HEK293T (cell line): ENCODE measurements at regions not wholly inside any gene's neighbourhood (a gene's known extent, or its start where the extent isn't known, plus 50 kb on each side); places are given as distances from the start of the nearest gene placed in this dataset.
"Not testable (repeated sequence)": the region's sequence is repeated elsewhere in the genome, so short reads cannot be mapped to it uniquely, and the experiment has no call there.

Experiments
- CTCF ChIA-PET: fragments of 350-600 bp; formaldehyde crosslinking; extraction: SDS; loops from one replicate; lab custom pipeline; 2021; ENCODE audit warnings: antibody characterized with exemption, inconsistent platforms; lab: Yijun Ruan, JAX
- POLR2A ChIA-PET: fragments of 350-600 bp; formaldehyde crosslinking; extraction: SDS; loops from one replicate; lab custom pipeline; 2020; ENCODE audit warnings: antibody characterized with exemption, inconsistent platforms; lab: Yijun Ruan, JAX
- DNase-seq: peaks from one replicate; pipeline ENCODE4 v3.0.0; 2012; ENCODE audit warnings: mixed read lengths; ENCODE audit errors: extremely low spot score
- ARNT ChIP-seq: fragments of 450-650 bp; IDR thresholded peaks from 2 replicates; pipeline ENCODE4 v1.6.1; 2017; ENCODE audit warnings: mild to moderate bottlenecking
- BHLHE40 ChIP-seq: fragments of 450-650 bp; IDR thresholded peaks from 2 replicates; pipeline ENCODE4 v1.6.1; 2016; ENCODE audit warnings: mild to moderate bottlenecking, moderate library complexity, borderline replicate concordance
- CTBP1 ChIP-seq: fragments of 450-650 bp; IDR thresholded peaks from 2 replicates; pipeline ENCODE4 v1.6.1; 2016; ENCODE audit warnings: borderline replicate concordance
- ELF4 ChIP-seq: fragments of 450-650 bp; IDR thresholded peaks from 2 replicates; pipeline ENCODE4 v1.6.1; 2017; ENCODE audit warnings: antibody characterized with exemption
- FOXA1 ChIP-seq: fragments of 450-650 bp; IDR thresholded peaks from 2 replicates; pipeline ENCODE4 v1.6.1; 2016; ENCODE audit warnings: mild to moderate bottlenecking
- FOXK2 ChIP-seq: fragments of 450-650 bp; IDR thresholded peaks from 2 replicates; pipeline ENCODE4 v1.6.1; 2016; ENCODE audit warnings: mild to moderate bottlenecking
- FOXM1 ChIP-seq: fragments of 450-650 bp; IDR thresholded peaks from 2 replicates; pipeline ENCODE4 v1.6.1; 2017; ENCODE audit warnings: mild to moderate bottlenecking, borderline replicate concordance
- HDGF ChIP-seq: fragments of 450-650 bp; IDR thresholded peaks from 2 replicates; pipeline ENCODE4 v1.6.1; 2017; ENCODE audit warnings: antibody characterized with exemption, borderline replicate concordance
- L3MBTL2 ChIP-seq: fragments of 450-650 bp; conservative IDR thresholded peaks from 2 replicates; pipeline ENCODE4 v1.6.1; 2016; ENCODE audit warnings: mild to moderate bottlenecking
- LEF1 ChIP-seq: fragments of 450-650 bp; IDR thresholded peaks from 2 replicates; pipeline ENCODE4 v1.6.1; 2017; ENCODE audit warnings: mild to moderate bottlenecking, borderline replicate concordance
- NFRKB ChIP-seq: fragments of 450-650 bp; IDR thresholded peaks from 2 replicates; pipeline ENCODE4 v1.6.1; 2016; ENCODE audit warnings: mild to moderate bottlenecking, moderate library complexity
- SP1 ChIP-seq: fragments of 450-650 bp; IDR thresholded peaks from 2 replicates; pipeline ENCODE4 v1.6.1; 2017
- SUZ12 ChIP-seq: fragments of 450-650 bp; IDR thresholded peaks from 2 replicates; pipeline ENCODE4 v1.6.1; 2016; ENCODE audit warnings: mild to moderate bottlenecking
- TARDBP ChIP-seq: fragments of 450-650 bp; IDR thresholded peaks from 2 replicates; pipeline ENCODE4 v1.6.1; 2016
- ZNF384 ChIP-seq: fragments of 450-650 bp; IDR thresholded peaks from 2 replicates; pipeline ENCODE4 v1.6.1; 2016
- TF ChIP-seq, protein P1 (sequence below): fragments of 450-650 bp; IDR thresholded peaks from 2 replicates; pipeline ENCODE4 v1.6.1; 2016

DNA sequence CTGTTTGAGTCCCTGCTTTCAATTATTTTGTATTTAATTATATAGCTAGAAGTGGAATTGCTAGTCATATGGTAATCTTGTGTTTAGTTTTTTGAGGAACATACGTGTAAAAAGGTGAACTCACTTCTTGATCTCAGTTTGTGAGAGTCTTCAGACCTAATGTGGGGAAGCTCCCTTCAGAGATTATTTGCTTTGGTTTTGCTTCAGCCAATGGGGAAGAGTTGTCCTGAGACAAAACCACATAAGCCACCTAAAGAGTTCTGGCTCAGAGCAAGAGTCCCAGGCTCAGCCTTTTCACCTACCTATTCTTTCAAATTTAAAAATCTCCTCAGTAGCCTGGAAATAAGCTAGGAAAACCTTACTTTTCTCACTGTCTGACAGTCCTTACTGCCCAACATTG, 138.4 kb downstream of the UCK2 start:
- POLR2A ChIA-PET = no interaction called here
- CTCF ChIA-PET = no interaction called here
- no peak for TF ChIP-seq HDGF
- TF ChIP-seq ELF4 = no peak
- no peak for TF ChIP-seq FOXK2
- TF ChIP-seq NFRKB = no peak
- TF ChIP-seq BHLHE40 = no peak
- TF ChIP-seq, protein P1, sequence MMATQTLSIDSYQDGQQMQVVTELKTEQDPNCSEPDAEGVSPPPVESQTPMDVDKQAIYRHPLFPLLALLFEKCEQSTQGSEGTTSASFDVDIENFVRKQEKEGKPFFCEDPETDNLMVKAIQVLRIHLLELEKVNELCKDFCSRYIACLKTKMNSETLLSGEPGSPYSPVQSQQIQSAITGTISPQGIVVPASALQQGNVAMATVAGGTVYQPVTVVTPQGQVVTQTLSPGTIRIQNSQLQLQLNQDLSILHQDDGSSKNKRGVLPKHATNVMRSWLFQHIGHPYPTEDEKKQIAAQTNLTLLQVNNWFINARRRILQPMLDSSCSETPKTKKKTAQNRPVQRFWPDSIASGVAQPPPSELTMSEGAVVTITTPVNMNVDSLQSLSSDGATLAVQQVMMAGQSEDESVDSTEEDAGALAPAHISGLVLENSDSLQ = no peak
- no peak for TF ChIP-seq SUZ12
- no peak for TF ChIP-seq SP1
- TF ChIP-seq FOXM1 = no peak
- no peak for TF ChIP-seq LEF1
- no peak for TF ChIP-seq TARDBP
- TF ChIP-seq FOXA1 = no peak
- no peak for TF ChIP-seq L3MBTL2
- no peak for TF ChIP-seq ZNF384
- TF ChIP-seq ARNT = no peak
- TF ChIP-seq CTBP1 = no peak
- DNase-seq = no peak

DNA sequence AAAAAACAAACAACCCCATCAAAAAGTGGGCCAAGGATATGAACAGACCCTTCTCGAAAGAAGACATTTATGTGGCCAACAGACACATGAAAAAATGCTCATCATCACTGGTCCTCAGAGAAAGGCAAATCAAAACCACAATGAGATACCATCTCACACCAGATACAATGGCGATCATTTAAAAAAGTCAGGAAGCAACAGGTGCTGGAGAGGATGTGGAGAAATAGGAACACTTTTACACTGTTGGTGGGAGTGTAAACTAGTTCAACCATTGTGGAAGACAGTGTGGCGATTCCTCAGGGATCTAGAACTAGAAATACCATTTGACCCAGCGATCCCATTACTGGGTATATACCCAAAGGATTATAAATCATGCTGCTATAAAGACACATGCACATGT, 142.0 kb downstream of the UCK2 start:
- POLR2A ChIA-PET, DNase-seq, CTCF ChIA-PET: not testable (repeated sequence)

DNA sequence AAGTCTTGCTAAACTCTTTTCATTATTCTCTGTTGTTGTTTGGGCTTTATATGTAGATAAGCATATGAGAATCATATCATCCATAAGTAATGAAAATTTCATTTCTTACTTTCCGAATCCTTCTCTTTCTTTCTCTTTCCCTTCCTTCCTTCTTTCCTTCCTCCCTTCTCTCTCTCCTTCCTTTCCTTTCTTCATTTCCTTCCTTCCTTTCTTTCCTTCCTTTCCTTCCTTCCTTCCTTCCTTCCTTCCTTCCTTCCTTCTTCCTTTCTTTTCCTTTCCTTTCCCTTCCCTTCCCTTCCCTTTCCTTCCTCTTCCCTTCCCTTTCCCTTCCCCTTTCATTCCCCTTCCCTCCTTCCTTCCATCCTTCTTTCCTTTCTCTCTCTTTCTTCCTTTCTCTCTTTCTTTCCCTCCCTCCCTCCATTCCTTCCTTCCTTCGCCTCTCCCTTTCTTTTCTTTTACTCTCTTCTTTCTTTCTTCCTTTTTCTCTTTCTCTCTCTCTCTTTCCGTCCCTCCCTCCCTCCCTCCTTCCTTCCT, 147.3 kb downstream of the UCK2 start:
- ChIA-PET CTCF (no interaction called here), POLR2A (no interaction called here)
- TF ChIP-seq FOXM1 (no peak), HDGF (no peak), L3MBTL2 (no peak), NFRKB (no peak), BHLHE40 (no peak), ELF4 (no peak), FOXA1 (no peak), SP1 (no peak), TARDBP (no peak), LEF1 (no peak), ZNF384 (no peak)
- TF ChIP-seq, protein P1 = no peak
- no peak for DNase-seq

DNA sequence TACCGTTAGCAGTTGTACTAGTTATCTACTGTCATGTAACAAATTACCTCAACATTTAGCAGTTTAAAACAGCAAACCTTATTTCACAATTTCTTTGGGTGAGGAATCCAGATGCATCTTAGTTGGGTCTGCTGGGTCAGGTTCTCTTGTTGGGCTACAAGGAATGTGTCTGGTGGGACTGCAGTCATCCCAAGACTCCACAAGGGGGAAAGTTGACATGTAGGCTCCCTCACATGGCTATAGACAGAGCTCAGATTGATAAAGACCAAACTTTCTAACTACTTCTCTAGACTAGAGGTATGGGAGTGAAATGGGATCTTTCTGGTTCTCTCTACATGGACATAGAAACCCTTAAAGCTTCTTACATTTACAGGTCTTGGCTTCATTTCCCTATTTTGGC, 160.9 kb downstream of the UCK2 start:
- CTCF ChIA-PET = no interaction called here
- no peak for TF ChIP-seq ARNT
- no peak for DNase-seq
- POLR2A ChIA-PET = no interaction called here

DNA sequence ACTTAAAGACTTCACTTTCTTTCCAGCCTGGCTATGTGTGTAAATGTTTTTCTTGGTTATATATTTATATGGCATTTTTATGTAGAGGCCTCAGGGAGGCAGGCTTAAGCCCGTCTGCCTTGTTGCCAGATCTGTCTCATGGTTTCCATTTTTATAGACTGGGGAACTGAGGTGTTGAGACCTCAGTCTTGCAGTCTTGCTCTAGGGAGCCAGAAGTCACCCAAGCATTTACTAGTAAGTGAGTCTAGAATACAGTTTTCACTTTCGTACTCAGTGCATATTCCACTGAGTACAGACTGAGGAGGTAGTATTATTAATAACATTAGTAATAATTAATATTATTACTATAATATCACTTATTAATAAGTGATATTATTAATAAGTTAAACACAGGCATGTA, 161.4 kb downstream of the UCK2 start:
- ChIA-PET POLR2A (no interaction called here), CTCF (interaction anchor here (0.8 kb wide), 1 partner anchor 38 kb away, joined by 3 read pairs; no protein-coding TSS in a partner anchor)
- DNase-seq = no peak
- TF ChIP-seq SUZ12 (no peak), ELF4 (no peak), ARNT (no peak), FOXA1 (no peak), SP1 (no peak), L3MBTL2 (no peak), LEF1 (no peak), ZNF384 (no peak), FOXM1 (no peak), BHLHE40 (no peak), HDGF (no peak), TARDBP (no peak), NFRKB (no peak), CTBP1 (no peak), FOXK2 (no peak)
- TF ChIP-seq, protein P1 = no peak

DNA sequence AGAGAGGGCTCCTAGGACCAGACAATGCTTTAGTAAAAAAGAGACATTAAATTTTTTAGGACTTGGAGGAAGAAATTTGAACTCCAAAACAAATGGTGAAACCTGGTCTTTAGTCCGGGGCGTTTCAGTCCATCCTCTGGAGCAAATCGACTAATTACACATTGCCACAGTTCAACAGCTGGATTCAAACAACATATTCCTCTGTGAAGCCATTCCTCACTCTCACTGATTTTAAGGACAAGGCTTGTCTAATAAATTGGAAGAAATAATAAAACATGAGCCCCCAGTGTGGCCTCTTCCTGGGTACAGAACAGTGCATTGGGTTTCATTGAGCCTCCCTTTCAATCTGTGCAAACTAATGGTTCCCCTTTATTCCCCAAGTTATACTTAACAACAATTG, 165.1 kb downstream of the UCK2 start:
- TF ChIP-seq NFRKB = no peak
- TF ChIP-seq ARNT = no peak
- TF ChIP-seq BHLHE40 = no peak
- no peak for TF ChIP-seq LEF1
- no peak for TF ChIP-seq ELF4
- no peak for TF ChIP-seq FOXM1
- TF ChIP-seq FOXK2 = no peak
- TF ChIP-seq CTBP1 = no peak
- no peak for TF ChIP-seq HDGF
- no peak for TF ChIP-seq TARDBP
- no peak for TF ChIP-seq SUZ12
- TF ChIP-seq L3MBTL2 = no peak
- TF ChIP-seq, protein P1 = no peak
- TF ChIP-seq FOXA1 = no peak
- TF ChIP-seq ZNF384 = no peak
- no peak for TF ChIP-seq SP1
- no peak for DNase-seq
- POLR2A ChIA-PET = no interaction called here
- CTCF ChIA-PET = no interaction called here
